Glutamatergic neuron (in vitro differentiated cells): ENCODE measurements at regions not wholly inside any gene's neighbourhood (a gene's known extent, or its start where the extent isn't known, plus 50 kb on each side); places are given as distances from the start of the nearest gene placed in this dataset.

Experiments
- DNase-seq: peaks from one replicate; pipeline ENCODE4 v3.0.0; 2022
- H3K27ac Mint-ChIP-seq: one replicate; pipeline ENCODE4 v1.8.0; 2020; ENCODE audit warnings: mild to moderate bottlenecking, mixed read lengths, inconsistent platforms; ENCODE audit not compliant: unreplicated experiment
- H3K27me3 Mint-ChIP-seq: one replicate; pipeline ENCODE4 v1.8.0; 2020; ENCODE audit warnings: mild to moderate bottlenecking, moderate library complexity, mixed read lengths, inconsistent platforms; ENCODE audit not compliant: unreplicated experiment
- H3K36me3 Mint-ChIP-seq: one replicate; pipeline ENCODE4 v1.8.0; 2020; ENCODE audit warnings: mild to moderate bottlenecking, mixed read lengths, inconsistent platforms; ENCODE audit not compliant: unreplicated experiment
- H3K4me1 Mint-ChIP-seq: one replicate; pipeline ENCODE4 v1.8.0; 2020; ENCODE audit warnings: mild to moderate bottlenecking, low read depth, mixed read lengths, inconsistent platforms; ENCODE audit not compliant: unreplicated experiment
- H3K4me3 Mint-ChIP-seq: one replicate; pipeline ENCODE4 v1.8.0; 2020; ENCODE audit warnings: mild to moderate bottlenecking, mixed read lengths, inconsistent platforms; ENCODE audit not compliant: unreplicated experiment
- H3K9me3 Mint-ChIP-seq: one replicate; pipeline ENCODE4 v1.8.0; 2020; ENCODE audit warnings: mild to moderate bottlenecking, moderate library complexity, mixed read lengths, inconsistent platforms; ENCODE audit not compliant: unreplicated experiment
- CTCF ChIP-seq: fragments of 200-600 bp; sonication (generic); IDR thresholded peaks from one replicate; pipeline ENCODE4 v1.5.0; 2021; ENCODE audit not compliant: partially characterized antibody, unreplicated experiment

- no peaks in the 10 kb centered on the region for H3K36me3 Mint-ChIP-seq
- no peak overlapping the region for H3K4me3 Mint-ChIP-seq
- H3K4me1 Mint-ChIP-seq: no peaks in the 10 kb centered on the region
- no peak overlapping the region for H3K27ac Mint-ChIP-seq
- no peaks in the 10 kb centered on the region for H3K9me3 Mint-ChIP-seq
- no peak for TF ChIP-seq CTCF
- H3K27me3 Mint-ChIP-seq: no peaks in the 10 kb centered on the region
- DNase-seq: no peak
Observed at GRCh38 chr1:177439301-177439700, 268.5 kb downstream of the BRINP2 start.

GRCh38 chr1:177435364-177435763, 264.6 kb downstream of the BRINP2 start:
- Mint-ChIP-seq H3K36me3 (no peaks in the 10 kb centered on the region), H3K27ac (no peak overlapping the region), H3K9me3 (no peaks in the 10 kb centered on the region), H3K27me3 (no peaks in the 10 kb centered on the region), H3K4me3 (no peak overlapping the region), H3K4me1 (no peaks in the 10 kb centered on the region)
- no peak for DNase-seq
- no peak for TF ChIP-seq CTCF

GRCh38 chr1:177432897-177433296, 262.1 kb downstream of the BRINP2 start:
- TF ChIP-seq CTCF: peak; percentile 52
- H3K27me3 Mint-ChIP-seq: no peaks in the 10 kb centered on the region
- H3K27ac Mint-ChIP-seq: no peak overlapping the region
- H3K4me1 Mint-ChIP-seq: peaks cover 2% of the 10 kb centered on the region
- DNase-seq: no peak
- H3K9me3 Mint-ChIP-seq: no peaks in the 10 kb centered on the region
- no peak overlapping the region for H3K4me3 Mint-ChIP-seq
- no peaks in the 10 kb centered on the region for H3K36me3 Mint-ChIP-seq

GRCh38 chr1:177431123-177431522, 260.4 kb downstream of the BRINP2 start:
- TF ChIP-seq CTCF: no peak
- DNase-seq: no peak

GRCh38 chr1:177429234-177429633, 258.5 kb downstream of the BRINP2 start:
- no peak for TF ChIP-seq CTCF
- H3K9me3 Mint-ChIP-seq: no peaks in the 10 kb centered on the region
- H3K27me3 Mint-ChIP-seq: no peaks in the 10 kb centered on the region
- no peak for DNase-seq
- no peak overlapping the region for H3K27ac Mint-ChIP-seq
- peaks cover 9% of the 10 kb centered on the region for H3K4me1 Mint-ChIP-seq
- H3K36me3 Mint-ChIP-seq: no peaks in the 10 kb centered on the region
- no peak overlapping the region for H3K4me3 Mint-ChIP-seq

More at GRCh38 chr1:177431123-177431522, 260.4 kb downstream of the BRINP2 start:
- Mint-ChIP-seq H3K27ac (no peak overlapping the region), H3K4me3 (no peak overlapping the region), H3K9me3 (no peaks in the 10 kb centered on the region), H3K4me1 (peaks cover 7% of the 10 kb centered on the region), H3K27me3 (no peaks in the 10 kb centered on the region), H3K36me3 (no peaks in the 10 kb centered on the region)
